ENCODE measurements at regions not wholly inside any gene's neighbourhood (a gene's known extent, or its start where the extent isn't known, plus 50 kb on each side); places are given as distances from the start of the nearest gene placed in this dataset.

DNA sequence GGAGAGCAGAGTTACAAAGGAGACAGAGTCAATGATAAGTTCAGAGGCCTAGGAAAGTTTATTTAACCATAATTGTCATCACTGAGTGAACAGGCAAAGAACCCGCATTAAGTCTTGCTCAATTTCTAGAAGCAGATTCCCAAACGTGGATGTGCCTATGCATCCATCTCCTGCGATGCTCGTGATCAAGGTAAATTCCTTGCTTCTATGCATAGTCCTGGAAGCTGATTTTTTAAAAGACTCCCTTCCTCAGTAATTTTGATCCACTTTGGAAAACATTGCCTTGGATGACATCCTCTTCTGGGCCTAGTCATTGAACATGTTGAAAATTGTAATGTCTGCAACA is 116.4 kb downstream of the TNFSF18 start:
- no peak for DNase-seq (ENCODE audit: low read depth)
- in situ Hi-C loops (cut with HindIII; ENCODE audit: low sequenced_read_pairs), result no loop called here

DNA sequence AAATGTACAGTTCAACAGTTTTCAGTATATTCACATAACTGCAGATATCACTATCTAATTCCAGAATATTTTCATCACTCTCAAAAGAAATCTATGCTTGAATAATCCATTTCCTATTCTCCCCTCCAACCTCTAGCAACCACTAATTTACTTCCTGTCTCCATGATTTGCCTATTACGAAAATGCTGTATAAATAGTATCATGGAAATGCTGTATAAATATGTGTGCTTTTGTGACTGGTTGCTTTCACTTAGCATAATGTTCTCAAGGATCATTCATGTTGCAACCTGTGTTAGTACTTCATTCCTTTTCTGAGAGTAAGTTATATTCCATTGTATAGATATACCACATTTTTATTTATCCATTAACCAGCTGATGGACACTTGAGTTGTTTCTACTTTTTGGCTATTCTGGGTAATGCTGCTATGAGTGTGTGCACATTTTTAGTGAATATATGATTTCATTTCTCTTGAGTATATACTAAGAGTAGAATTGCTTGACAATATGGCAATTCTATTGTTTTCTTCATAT is 115.6 kb downstream of the TNFSF18 start:
- H3K4me3 ChIP-seq (ENCODE audit: low read depth, low read length), result no peak overlapping the region
- TF ChIP-seq, protein P1, sequence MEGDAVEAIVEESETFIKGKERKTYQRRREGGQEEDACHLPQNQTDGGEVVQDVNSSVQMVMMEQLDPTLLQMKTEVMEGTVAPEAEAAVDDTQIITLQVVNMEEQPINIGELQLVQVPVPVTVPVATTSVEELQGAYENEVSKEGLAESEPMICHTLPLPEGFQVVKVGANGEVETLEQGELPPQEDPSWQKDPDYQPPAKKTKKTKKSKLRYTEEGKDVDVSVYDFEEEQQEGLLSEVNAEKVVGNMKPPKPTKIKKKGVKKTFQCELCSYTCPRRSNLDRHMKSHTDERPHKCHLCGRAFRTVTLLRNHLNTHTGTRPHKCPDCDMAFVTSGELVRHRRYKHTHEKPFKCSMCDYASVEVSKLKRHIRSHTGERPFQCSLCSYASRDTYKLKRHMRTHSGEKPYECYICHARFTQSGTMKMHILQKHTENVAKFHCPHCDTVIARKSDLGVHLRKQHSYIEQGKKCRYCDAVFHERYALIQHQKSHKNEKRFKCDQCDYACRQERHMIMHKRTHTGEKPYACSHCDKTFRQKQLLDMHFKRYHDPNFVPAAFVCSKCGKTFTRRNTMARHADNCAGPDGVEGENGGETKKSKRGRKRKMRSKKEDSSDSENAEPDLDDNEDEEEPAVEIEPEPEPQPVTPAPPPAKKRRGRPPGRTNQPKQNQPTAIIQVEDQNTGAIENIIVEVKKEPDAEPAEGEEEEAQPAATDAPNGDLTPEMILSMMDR (IDR thresholded peaks at IDR 0.05; ENCODE audit: low read depth, low read length, missing control alignments), result no peak
- no peak for DNase-seq (ENCODE audit: low read depth)
- in situ Hi-C loops (cut with HindIII; ENCODE audit: low sequenced_read_pairs), result no loop called here

More for the DNA sequence above, 116.4 kb downstream of the TNFSF18 start:
- TF ChIP-seq, protein P1 (IDR thresholded peaks at IDR 0.05; ENCODE audit: low read depth, low read length, missing control alignments), result no peak
- H3K4me3 ChIP-seq (ENCODE audit: low read depth, low read length), result no peak overlapping the region

DNA sequence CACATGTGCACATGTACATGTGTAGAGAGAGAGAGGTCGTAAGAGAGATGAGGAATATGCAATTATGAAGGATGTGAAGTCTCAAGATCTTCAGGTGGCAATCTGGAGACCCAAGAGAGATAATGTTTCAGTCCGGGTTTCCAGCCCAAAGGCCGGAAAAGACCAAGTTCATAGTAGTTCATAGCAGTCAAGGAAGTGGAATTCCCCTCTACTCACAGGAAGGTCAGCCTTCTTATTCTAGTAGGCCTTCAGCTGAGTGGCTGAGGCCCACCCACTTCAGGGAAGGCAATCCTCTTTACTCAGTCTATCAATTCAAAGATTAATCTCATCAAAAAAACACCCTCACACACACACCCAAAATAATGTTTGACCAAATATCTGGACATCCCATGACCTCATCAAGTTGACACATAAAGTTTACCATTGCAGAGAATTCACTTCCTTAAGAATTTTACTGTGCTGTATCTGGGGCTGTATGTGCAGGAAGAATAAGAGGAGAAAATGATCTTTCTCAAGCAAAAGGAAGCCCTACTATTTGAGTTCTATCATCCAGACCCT is 114.6 kb downstream of the TNFSF18 start:
- TF ChIP-seq, protein P1 (IDR thresholded peaks at IDR 0.05; ENCODE audit: low read depth, low read length, missing control alignments), result no peak
- no peak for DNase-seq (ENCODE audit: low read depth)
- no peak overlapping the region for H3K4me3 ChIP-seq (ENCODE audit: low read depth, low read length)

GRCh38 chr1:172938681-172939080 is 112.1 kb downstream of the TNFSF18 start:
- H3K4me3 ChIP-seq (ENCODE audit: low read depth, low read length), result no peak overlapping the region
- no peak for DNase-seq (ENCODE audit: low read depth)
- in situ Hi-C loops (cut with HindIII; ENCODE audit: low sequenced_read_pairs), result no loop called here
- TF ChIP-seq, protein P1 (IDR thresholded peaks at IDR 0.05; ENCODE audit: low read depth, low read length, missing control alignments), result no peak

More for the DNA sequence above, 114.6 kb downstream of the TNFSF18 start:
- in situ Hi-C loops (cut with HindIII; ENCODE audit: low sequenced_read_pairs), result no loop called here

DNA sequence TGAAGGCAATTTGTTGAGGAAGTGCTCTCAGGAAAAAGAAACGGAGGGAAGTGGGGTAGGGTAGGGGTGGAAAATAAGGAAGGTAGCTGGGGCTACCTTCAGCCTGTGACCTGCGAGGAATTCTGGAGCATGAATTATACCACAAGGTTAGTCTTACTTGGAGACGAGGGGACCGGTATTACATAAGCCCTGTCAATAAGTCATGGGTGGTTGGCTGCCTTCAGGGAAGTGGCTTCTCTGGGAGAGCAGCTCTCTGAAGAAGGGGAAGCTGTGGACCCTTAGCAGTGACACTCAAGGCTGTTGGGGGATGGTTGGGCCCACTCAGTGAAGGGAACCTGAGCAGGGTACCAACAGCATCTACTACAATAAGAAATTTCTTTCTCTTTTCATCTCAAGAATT is 111.3 kb downstream of the TNFSF18 start:
- TF ChIP-seq, protein P1 (IDR thresholded peaks at IDR 0.05; ENCODE audit: low read depth, low read length, missing control alignments), result no peak
- no peak for DNase-seq (ENCODE audit: low read depth)
- no peak overlapping the region for H3K4me3 ChIP-seq (ENCODE audit: low read depth, low read length)
- in situ Hi-C loops (cut with HindIII; ENCODE audit: low sequenced_read_pairs), result no loop called here

GRCh38 chr1:172940174-172940855 is 110.4 kb downstream of the TNFSF18 start:
- no peak overlapping the region for H3K4me3 ChIP-seq (ENCODE audit: low read depth, low read length)
- TF ChIP-seq, protein P1 (IDR thresholded peaks at IDR 0.05; ENCODE audit: low read depth, low read length, missing control alignments), result no peak
- in situ Hi-C loops (cut with HindIII; ENCODE audit: low sequenced_read_pairs), result no loop called here
- peak; percentile 63 for DNase-seq (ENCODE audit: low read depth)
